ENCODE measurements at regions not wholly inside any gene's neighbourhood (a gene's known extent, or its start where the extent isn't known, plus 50 kb on each side); places are given as distances from the start of the nearest gene placed in this dataset.

GRCh38 chr18:52227536-52227935 is 112.5 kb upstream of the DCC start:
- Histone ChIP-seq H3K27ac (ENCODE audit: low read depth, low read length, poor library complexity, severe bottlenecking) (no peak overlapping the region), H3K4me2 (ENCODE audit: low read length) (no peak overlapping the region), H3K4me3 (ENCODE audit: low read depth, low read length, poor library complexity, severe bottlenecking) (no peak overlapping the region), H3K79me2 (ENCODE audit: insufficient read depth, low read depth, low read length) (no peaks in the 10 kb centered on the region), H3K9me2 (ENCODE audit: insufficient read depth, low read length) (no peaks in the 10 kb centered on the region), H3K4me1 (ENCODE audit: insufficient read depth, low read length, poor library complexity, severe bottlenecking) (no peaks in the 10 kb centered on the region), H3K9me3 (ENCODE audit: low read length) (no peaks in the 10 kb centered on the region), H4K20me1 (ENCODE audit: insufficient read depth, low read length) (no peaks in the 10 kb centered on the region), H3K36me3 (ENCODE audit: insufficient read depth, low read length) (no peaks in the 10 kb centered on the region), H2AFZ (ENCODE audit: low read length) (no peak overlapping the region)
- no peak for DNase-seq (ENCODE audit: low spot score)
- ChIA-PET CTCF (ENCODE audit: unreplicated experiment) (no interaction called here), POLR2A (no interaction called here)
- TF ChIP-seq EZH2phosphoT487 (IDR thresholded peaks at IDR 0.05; ENCODE audit: borderline replicate concordance, low read depth, low read length) = no peak
- TF ChIP-seq CTCF (conservative IDR thresholded peaks at IDR 0.05; ENCODE audit: low read length) = no peak
- intact Hi-C loops (cut with micrococcal nuclease; ENCODE audit: unreplicated experiment) = no loop called here
- BruUV-seq (replicated peaks) = no TSS peak

GRCh38 chr18:52228166-52228565 is 111.8 kb upstream of the DCC start:
- no peaks in the 10 kb centered on the region for H3K79me2 ChIP-seq (ENCODE audit: insufficient read depth, low read depth, low read length)
- no peaks in the 10 kb centered on the region for H3K36me3 ChIP-seq (ENCODE audit: insufficient read depth, low read length)
- no peak overlapping the region for H3K27ac ChIP-seq (ENCODE audit: low read depth, low read length, poor library complexity, severe bottlenecking)
- H3K4me1 ChIP-seq (ENCODE audit: insufficient read depth, low read length, poor library complexity, severe bottlenecking) = no peaks in the 10 kb centered on the region
- TF ChIP-seq EZH2phosphoT487 (IDR thresholded peaks at IDR 0.05; ENCODE audit: borderline replicate concordance, low read depth, low read length) (no peak), CTCF (conservative IDR thresholded peaks at IDR 0.05; ENCODE audit: low read length) (no peak)
- H4K20me1 ChIP-seq (ENCODE audit: insufficient read depth, low read length) = no peaks in the 10 kb centered on the region
- no peaks in the 10 kb centered on the region for H3K9me2 ChIP-seq (ENCODE audit: insufficient read depth, low read length)
- intact Hi-C loops (cut with micrococcal nuclease; ENCODE audit: unreplicated experiment) = no loop called here
- ChIA-PET CTCF (ENCODE audit: unreplicated experiment) (no interaction called here), POLR2A (no interaction called here)
- H3K4me3 ChIP-seq (ENCODE audit: low read depth, low read length, poor library complexity, severe bottlenecking) = no peak overlapping the region
- DNase-seq (ENCODE audit: low spot score) = no peak
- H3K4me2 ChIP-seq (ENCODE audit: low read length) = no peak overlapping the region
- no TSS peak for BruUV-seq (replicated peaks)
- no peak overlapping the region for H2AFZ ChIP-seq (ENCODE audit: low read length)
- no peaks in the 10 kb centered on the region for H3K9me3 ChIP-seq (ENCODE audit: low read length)

GRCh38 chr18:52236131-52236530 is 103.9 kb upstream of the DCC start:
- no peaks in the 10 kb centered on the region for H3K9me2 ChIP-seq (ENCODE audit: insufficient read depth, low read length)
- no peak overlapping the region for H2AFZ ChIP-seq (ENCODE audit: low read length)
- no peak overlapping the region for H3K4me2 ChIP-seq (ENCODE audit: low read length)
- DNase-seq (ENCODE audit: low spot score) = no peak
- H4K20me1 ChIP-seq (ENCODE audit: insufficient read depth, low read length) = no peaks in the 10 kb centered on the region
- POLR2A ChIA-PET = no interaction called here
- TF ChIP-seq EZH2phosphoT487 (IDR thresholded peaks at IDR 0.05; ENCODE audit: borderline replicate concordance, low read depth, low read length) = no peak
- no peak for TF ChIP-seq CTCF (conservative IDR thresholded peaks at IDR 0.05; ENCODE audit: low read length)
- no peaks in the 10 kb centered on the region for H3K4me1 ChIP-seq (ENCODE audit: insufficient read depth, low read length, poor library complexity, severe bottlenecking)
- no peaks in the 10 kb centered on the region for H3K79me2 ChIP-seq (ENCODE audit: insufficient read depth, low read depth, low read length)
- no peaks in the 10 kb centered on the region for H3K9me3 ChIP-seq (ENCODE audit: low read length)
- intact Hi-C loops (cut with micrococcal nuclease; ENCODE audit: unreplicated experiment) = no loop called here
- H3K4me3 ChIP-seq (ENCODE audit: low read depth, low read length, poor library complexity, severe bottlenecking) = no peak overlapping the region
- CTCF ChIA-PET (ENCODE audit: unreplicated experiment) = no interaction called here
- H3K36me3 ChIP-seq (ENCODE audit: insufficient read depth, low read length) = no peaks in the 10 kb centered on the region
- no TSS peak for BruUV-seq (replicated peaks)
- H3K27ac ChIP-seq (ENCODE audit: low read depth, low read length, poor library complexity, severe bottlenecking) = no peak overlapping the region

All from OCI-LY7 (cell line).